Heart left ventricle (tissue), 16 donors: ENCODE measurements at regions not wholly inside any gene's neighbourhood (a gene's known extent, or its start where the extent isn't known, plus 50 kb on each side); places are given as distances from the start of the nearest gene placed in this dataset.

Experiments
- ATAC-seq, 4 donors: fragments of 200-7000 bp; cut with Tn5 transposase; one replicate each; pipeline ENCODE4 v1.9.1; 2020 to 2022; ENCODE audit warnings: moderate library complexity in 4 of 4, mild to moderate bottlenecking in 3 of 4, moderate number of reproducible peaks in 1 of 4
- DNase-seq, 5 donors: peaks; one replicate each; pipeline ENCODE4 v3.0.0-alpha.2; 2020
- H3K27ac ChIP-seq, 12 donors: fragments of 200-600 bp; sonication (generic) in 4 of 12; one replicate each; pipeline versions ENCODE4 v1.5.0 to v1.8.0; 2016 to 2022; ENCODE audit warnings: mild to moderate bottlenecking in 2 of 12
- H3K27me3 ChIP-seq, 9 donors: fragments of 200-600 bp; sonication (generic) in 2 of 9; one replicate each; pipeline versions ENCODE4 v1.5.1 to v1.8.0; 2016 to 2022; ENCODE audit warnings: mild to moderate bottlenecking in 3 of 9
- H3K36me3 ChIP-seq, 9 donors: fragments of 200-600 bp; sonication (generic) in 2 of 9; one replicate each; pipeline versions ENCODE4 v1.5.0 to v1.8.0; 2018 to 2022; ENCODE audit warnings: mild to moderate bottlenecking in 2 of 9
- H3K4me1 ChIP-seq, 12 donors: fragments of 200-600 bp; sonication (generic) in 4 of 12; one replicate each; pipeline versions ENCODE4 v1.5.0 to v1.8.0; 2016 to 2022; ENCODE audit warnings: mild to moderate bottlenecking in 3 of 12
- H3K4me3 ChIP-seq, 12 donors: fragments of 200-600 bp; sonication (generic) in 4 of 12; one replicate each; pipeline versions ENCODE4 v1.5.0 to v1.8.0; 2017 to 2022; ENCODE audit warnings: mild to moderate bottlenecking in 9 of 12, moderate library complexity in 4 of 12
- H3K9me3 ChIP-seq, 12 donors: fragments of 200-600 bp; sonication (generic) in 4 of 12; one replicate each; pipeline versions ENCODE4 v1.5.0 to v1.8.0; 2016 to 2022; ENCODE audit warnings: mild to moderate bottlenecking in 1 of 12
- CTCF ChIP-seq, 12 donors: fragments of 200-600 bp; sonication (generic) in 4 of 12; IDR thresholded peaks; one replicate each; pipeline versions ENCODE4 v1.5.0 to v1.8.0; 2018 to 2022; ENCODE audit warnings: antibody characterized with exemption in 12 of 12, mild to moderate bottlenecking in 5 of 12
- POLR2A ChIP-seq, 2 donors: fragments of 450-650 bp; IDR thresholded peaks; one replicate each; pipeline ENCODE4 v1.6.1; 2017; ENCODE audit warnings: antibody characterized with exemption in 2 of 2, mild to moderate bottlenecking in 2 of 2, moderate library complexity in 2 of 2
- WGBS, 4 donors: extraction: QIAGEN DNeasy Blood & Tissue Kit in 2 of 4; methylation state at CpG; one replicate each; pipeline versions ENCODE4 v1.1.5 to v1.1.7; 2013 to 2018; 5-methylcytosine and 5-hydroxymethylcytosine counted together
- intact Hi-C, 10 donors: fragments of 100-400 bp; cut with DNase I; formaldehyde crosslinking; loops; one replicate each; pipeline versions ENCODE4 v1.11.1 to v1.14.2; 2022
- donor health status: ischemic (EF 13 %, LVEDD 7.1; RV severe dilation, severe dysfunction).
- donor health status: healthy with polysubstance abuse.
- donor health status: DM: no; HTN: yes; CAD: no.
- donor health status: DM: no; HTN: no; CAD: no.
- donor health status: ischemic (EF 25% LVEDD 6.9; RV normal size, moderate dysfunction).
- donor health status: ischemic (EF 25% LVEDD 5.7; RV mildly dilated, moderate dysfunction).
- donor health status: healthy.
- donor health status: DM: yes; HTN: yes; CAD: no.
- donor health status: ischemic (EF 35%, LVEDD 5.7; RV mildly dilated, moderate dysfunction).
- donor health status: nonischemic (EF 11% LVEDD 7.7; RV severe dilation, severe dysfunction).
- donor health status: DM: yes; HTN: yes; CAD: no.
- donor health status: PGD.
- donor health status: ischemic (EF 29% LVEDD 5.4; RV normal size, mild dysfunction).
- donor health status: nonischemic (EF 23%, LVEDD 6.1; RV moderate dilation, normal function).

- no peak for DNase-seq
Measured at GRCh38 chr15:69980341-69981059, 117.2 kb downstream of the TLE3 start.

GRCh38 chr15:69982037-69982436 lies 115.7 kb downstream of the TLE3 start:
- 56 to 79% (median 59%) methylated on average over 2 of the region's 2 CpGs for WGBS, 4 donors
- Histone ChIP-seq H3K27ac (no peak overlapping the region), H3K4me1 (no peaks in the 10 kb centered on the region), H3K9me3 (no peaks in the 10 kb centered on the region), H3K27me3 (peaks cover 0 to 49% (median 7%) of the 10 kb centered on the region in 9 donors), H3K36me3 (no peaks in the 10 kb centered on the region), H3K4me3 (no peak overlapping the region)
- TF ChIP-seq POLR2A (IDR thresholded peaks at IDR 0.05) (no peak), CTCF (IDR thresholded peaks at IDR 0.05) (no peak)
- no peak for ATAC-seq
- DNase-seq = no peak
- intact Hi-C loops = no loop called here

More at GRCh38 chr15:69980341-69981059, 117.2 kb downstream of the TLE3 start:
- Histone ChIP-seq H3K27ac (no peak overlapping the region), H3K4me1 (no peaks in the 10 kb centered on the region), H3K4me3 (no peak overlapping the region), H3K36me3 (no peaks in the 10 kb centered on the region), H3K27me3 (peaks cover 0 to 40% (median 6%) of the 10 kb centered on the region in 9 donors), H3K9me3 (no peaks in the 10 kb centered on the region)
- WGBS, 4 donors = 68 to 76% (median 73%) methylated on average over 7 of the region's 7 CpGs
- no peak for TF ChIP-seq CTCF (IDR thresholded peaks at IDR 0.05)
- intact Hi-C loops = no loop called here
- no peak for ATAC-seq

GRCh38 chr15:69983696-69984265 lies 113.9 kb downstream of the TLE3 start:
- Histone ChIP-seq H3K27ac (no peak overlapping the region), H3K36me3 (no peaks in the 10 kb centered on the region), H3K27me3 (peaks cover 0 to 60% (median 20%) of the 10 kb centered on the region in 9 donors), H3K4me3 (no peak overlapping the region), H3K9me3 (no peaks in the 10 kb centered on the region), H3K4me1 (no peaks in the 10 kb centered on the region)
- no peak for DNase-seq
- intact Hi-C loops = no loop called here
- 72 to 86% (median 81%) methylated on average over 5 to 7 of the region's 7 CpGs for WGBS, 4 donors
- no peak for ATAC-seq
- TF ChIP-seq POLR2A (IDR thresholded peaks at IDR 0.05) (no peak), CTCF (IDR thresholded peaks at IDR 0.05) (no peak)

- H3K9me3 ChIP-seq = no peaks in the 10 kb centered on the region
- TF ChIP-seq CTCF (IDR thresholded peaks at IDR 0.05) = no peak
- TF ChIP-seq POLR2A (IDR thresholded peaks at IDR 0.05) = no peak
- no peak for DNase-seq
- H3K27me3 ChIP-seq = peaks cover 0 to 82% (median 23%) of the 10 kb centered on the region in 9 donors
- no peaks in the 10 kb centered on the region for H3K36me3 ChIP-seq
- H3K27ac ChIP-seq = no peak overlapping the region
- intact Hi-C loops = no loop called here
- no peak overlapping the region for H3K4me3 ChIP-seq
- 74 to 78% (median 77%) methylated on average over 9 of the region's 9 CpGs for WGBS, 4 donors
- H3K4me1 ChIP-seq = no peaks in the 10 kb centered on the region
- no peak for ATAC-seq
Measured at GRCh38 chr15:69987492-69988489, 109.9 kb downstream of the TLE3 start.
